ENCODE measurements at regions not wholly inside any gene's neighbourhood (a gene's known extent, or its start where the extent isn't known, plus 50 kb on each side); places are given as distances from the start of the nearest gene placed in this dataset.

DNA sequence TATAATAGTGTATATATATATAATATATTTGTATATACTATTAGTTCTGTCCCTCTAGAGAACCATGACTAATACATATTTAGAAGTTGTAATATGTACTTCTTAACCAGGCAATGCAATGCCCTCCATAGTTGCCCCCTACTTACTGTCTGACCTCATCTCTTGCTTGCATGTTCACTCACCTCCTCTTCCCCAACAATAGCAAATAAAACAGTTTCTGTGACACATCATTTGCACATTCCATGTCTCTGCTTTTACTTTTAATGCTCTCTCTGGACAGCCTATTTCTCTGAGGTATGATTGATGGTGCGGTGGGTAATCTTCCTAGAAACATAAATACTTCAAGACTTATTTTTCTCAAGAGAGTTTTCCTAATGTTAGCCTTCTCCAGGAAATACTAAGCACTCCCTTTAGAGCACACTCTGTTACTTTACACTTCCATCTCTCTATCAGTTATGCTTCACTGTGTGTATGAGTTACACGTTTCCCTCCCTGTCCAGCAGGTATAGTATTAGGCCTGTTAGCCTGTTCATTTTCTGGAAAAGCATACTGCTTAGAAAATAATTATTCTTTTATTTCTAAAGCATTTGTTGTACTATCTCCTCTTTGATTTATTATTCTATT is 295.6 kb upstream of the LRATD1 start:
- H3K14ac ChIP-seq (ENCODE audit: insufficient read length), result no peak overlapping the region
- H3K23me2 ChIP-seq (ENCODE audit: low read depth, low read length), result no peaks in the 10 kb centered on the region
- H4K91ac ChIP-seq (replicated peaks; ENCODE audit: insufficient read length, low read length), result no peak overlapping the region
- no peak overlapping the region for H2BK20ac ChIP-seq (ENCODE audit: low read length)
- H3K9me3 ChIP-seq (ENCODE audit: insufficient read depth in 2 of 2, low read depth in 1 of 2, low read length in 1 of 2), result no peaks in the 10 kb centered on the region; a peak in 1 of 4 replicates
- no peak overlapping the region for H2BK120ac ChIP-seq (replicated peaks; ENCODE audit: low read depth, low read length)
- H2BK12ac ChIP-seq (ENCODE audit: low read depth, low read length), result no peak overlapping the region
- no peak overlapping the region for H4K5ac ChIP-seq (ENCODE audit: insufficient read length, low read depth, low read length)
- H3K4ac ChIP-seq (replicated peaks; ENCODE audit: insufficient read length, low read depth, low read length), result no peak overlapping the region
- no peak overlapping the region for H2BK15ac ChIP-seq (ENCODE audit: low read length)
- TF ChIP-seq SRF (IDR thresholded peaks at IDR 0.05; ENCODE audit: low read depth, low read length), result no peak
- no peak for TF ChIP-seq SP2 (IDR thresholded peaks at IDR 0.05; ENCODE audit: low read length)
- no peak for TF ChIP-seq TAF7 (optimal IDR thresholded peaks at IDR 0.05; ENCODE audit: borderline replicate concordance, low read depth, low read length)
- no peak for TF ChIP-seq EZH2 (IDR thresholded peaks at IDR 0.05; ENCODE audit: low read depth, low read length, severe bottlenecking)
- TF ChIP-seq SP4 (IDR thresholded peaks at IDR 0.05; ENCODE audit: low read length), result no peak
- TF ChIP-seq KDM5A (IDR thresholded peaks at IDR 0.05; ENCODE audit: low read length), result no peak
- TF ChIP-seq, protein P1, sequence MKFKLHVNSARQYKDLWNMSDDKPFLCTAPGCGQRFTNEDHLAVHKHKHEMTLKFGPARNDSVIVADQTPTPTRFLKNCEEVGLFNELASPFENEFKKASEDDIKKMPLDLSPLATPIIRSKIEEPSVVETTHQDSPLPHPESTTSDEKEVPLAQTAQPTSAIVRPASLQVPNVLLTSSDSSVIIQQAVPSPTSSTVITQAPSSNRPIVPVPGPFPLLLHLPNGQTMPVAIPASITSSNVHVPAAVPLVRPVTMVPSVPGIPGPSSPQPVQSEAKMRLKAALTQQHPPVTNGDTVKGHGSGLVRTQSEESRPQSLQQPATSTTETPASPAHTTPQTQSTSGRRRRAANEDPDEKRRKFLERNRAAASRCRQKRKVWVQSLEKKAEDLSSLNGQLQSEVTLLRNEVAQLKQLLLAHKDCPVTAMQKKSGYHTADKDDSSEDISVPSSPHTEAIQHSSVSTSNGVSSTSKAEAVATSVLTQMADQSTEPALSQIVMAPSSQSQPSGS (IDR thresholded peaks at IDR 0.05; ENCODE audit: low read length), result no peak
- no peak for TF ChIP-seq TBP (IDR thresholded peaks at IDR 0.05; ENCODE audit: low read depth, low read length)
- no peak for TF ChIP-seq CBX5 (IDR thresholded peaks at IDR 0.05; ENCODE audit: low read depth, low read length)
- TF ChIP-seq RAD21 (IDR thresholded peaks at IDR 0.05 in 1 of 2, conservative IDR thresholded peaks at IDR 0.05 in 1 of 2; ENCODE audit: low read depth in 2 of 2, low read length in 2 of 2), result no peak
- H3K27ac ChIP-seq (ENCODE audit: low read depth, low read length), result no peak overlapping the region
- H3K9ac ChIP-seq (replicated peaks in 1 of 4; ENCODE audit: extremely low read depth in 1 of 4, low read depth in 3 of 4, low read length in 3 of 4), result no peak overlapping the region
- FAIRE-seq, result no peak
- ChIA-PET POLR2A (ENCODE audit: partially characterized antibody) (no interaction called here), CTCF (ENCODE audit: partially characterized antibody) (no interaction called here)
- no peak overlapping the region for H3K4me3 ChIP-seq (ENCODE audit: extremely low read depth in 1 of 4, insufficient read depth in 2 of 4, low read depth in 3 of 4, low read length in 4 of 4)
- no peak overlapping the region for H2AK5ac ChIP-seq (ENCODE audit: low read depth, low read length)
- no peak overlapping the region for H3K23ac ChIP-seq (ENCODE audit: insufficient read length)
- DNase-seq (ENCODE audit: low read depth in 1 of 2, low spot score in 2 of 2), result no peak
- no peaks in the 10 kb centered on the region for H4K20me1 ChIP-seq (replicated peaks in 1 of 2; ENCODE audit: control insufficient read depth in 1 of 2, insufficient read depth in 2 of 2, low read length in 2 of 2)
- no peak overlapping the region for H3K4me2 ChIP-seq (ENCODE audit: insufficient read depth in 1 of 2, low read depth in 2 of 2, low read length in 2 of 2)
- no peaks in the 10 kb centered on the region for H3K4me1 ChIP-seq (replicated peaks in 1 of 4; ENCODE audit: control insufficient read depth in 3 of 4, insufficient read depth in 4 of 4, low read length in 3 of 4)
- no peak overlapping the region for H4K8ac ChIP-seq (ENCODE audit: extremely low read depth, insufficient read depth, low read length)
- no peaks in the 10 kb centered on the region for H3K36me3 ChIP-seq (ENCODE audit: control insufficient read depth in 2 of 4, insufficient read depth in 4 of 4, low read length in 3 of 4)
- no peaks in the 10 kb centered on the region for H3K27me3 ChIP-seq (replicated peaks in 1 of 4; ENCODE audit: control insufficient read depth in 3 of 4, extremely low read depth in 1 of 4, insufficient read depth in 3 of 4, low read length in 3 of 4)
- no peak overlapping the region for H2AFZ ChIP-seq (ENCODE audit: low read length)
- H3K79me1 ChIP-seq (ENCODE audit: low read depth, low read length), result no peaks in the 10 kb centered on the region
- H3K79me2 ChIP-seq (ENCODE audit: control insufficient read depth in 1 of 2, insufficient read depth in 2 of 2, low read length in 2 of 2), result no peaks in the 10 kb centered on the region
- H3K56ac ChIP-seq (replicated peaks; ENCODE audit: insufficient read length, low read depth, low read length), result no peak overlapping the region
- H3K18ac ChIP-seq (ENCODE audit: extremely low read depth, low read length), result no peak overlapping the region
- no peak overlapping the region for H2BK5ac ChIP-seq (ENCODE audit: low read depth, low read length)
- whole genome bisulfite sequencing, 2 experiments (ENCODE audit: extremely low coverage in 1 of 2, insufficient coverage in 1 of 2, insufficient read length in 1 of 2, insufficient replicate concordance in 2 of 2, low coverage in 1 of 2, low lambda C conversion rate in 2 of 2, missing lambda C conversion rate in 1 of 2), result 89% methylated on average over 2 of the region's 2 CpGs; no CpG with 5 or more reads in 1 of the 2 experiments

All from H1 (cell line).